GM12892 (cell line): ENCODE measurements at regions not wholly inside any gene's neighbourhood (a gene's known extent, or its start where the extent isn't known, plus 50 kb on each side); places are given as distances from the start of the nearest gene placed in this dataset.

Source experiments
- POLR2A ChIP-seq: IDR thresholded peaks from 2 replicates; pipeline ENCODE4 v1.6.1; 2011; ENCODE audit warnings: low read depth, low read length, control low read depth
- POLR2AphosphoS5 ChIP-seq: IDR thresholded peaks from 2 replicates; pipeline ENCODE4 v1.6.1; 2011; ENCODE audit warnings: low read depth, low read length, control low read depth
- TAF1 ChIP-seq: IDR thresholded peaks from 2 replicates; pipeline ENCODE4 v1.6.1; 2011; ENCODE audit warnings: low read depth, mild to moderate bottlenecking, control low read depth, low read length, borderline replicate concordance

- TF ChIP-seq POLR2AphosphoS5 (no peak), POLR2A (no peak), TAF1 (no peak)
These were observed 1266.6 kb upstream of the C9orf72 start for GRCh38 chr9:28839778-28840430.
